Left ventricle myocardium inferior (tissue), 1 donor: ENCODE measurements at regions not wholly inside any gene's neighbourhood (a gene's known extent, or its start where the extent isn't known, plus 50 kb on each side); places are given as distances from the start of the nearest gene placed in this dataset.

Experiments used
- DNase-seq: peaks from one replicate; pipeline ENCODE4 v3.0.0-alpha.2; 2020
- H3K27ac ChIP-seq: fragments of 200-600 bp; replicated peaks from 2 replicates; pipeline ENCODE4 v1.8.0; 2021
- H3K27me3 ChIP-seq: fragments of 200-600 bp; 2 replicates; pipeline ENCODE4 v1.8.0; 2021; ENCODE audit warnings: low read depth
- H3K36me3 ChIP-seq: fragments of 200-600 bp; 2 replicates; pipeline ENCODE4 v1.8.0; 2021
- H3K4me1 ChIP-seq: fragments of 200-600 bp; 2 replicates; pipeline ENCODE4 v1.8.0; 2021
- H3K4me3 ChIP-seq: fragments of 200-600 bp; 2 replicates; pipeline ENCODE4 v1.8.0; 2021; ENCODE audit warnings: mild to moderate bottlenecking, moderate library complexity
- H3K9me3 ChIP-seq: fragments of 200-600 bp; replicated peaks from 2 replicates; pipeline ENCODE4 v1.8.0; 2021
- CTCF ChIP-seq: fragments of 200-600 bp; IDR thresholded peaks from 2 replicates; pipeline ENCODE4 v1.8.0; 2021; ENCODE audit warnings: antibody characterized with exemption, mild to moderate bottlenecking, borderline replicate concordance
- intact Hi-C: fragments of 100-400 bp; cut with micrococcal nuclease; formaldehyde crosslinking; loops from one replicate; pipeline ENCODE4 v1.11.0; 2022
- donor health status: DM: no; HTN: yes; CAD: no; lungs with severe emphysema.

GRCh38 chr10:53724581-53724980, 952.0 kb upstream of the MBL2 start:
- no peaks in the 10 kb centered on the region for H3K27me3 ChIP-seq
- intact Hi-C loops: no loop called here
- no peak for TF ChIP-seq CTCF

GRCh38 chr10:53719658-53720057, 947.1 kb upstream of the MBL2 start:
- no peaks in the 10 kb centered on the region for H3K36me3 ChIP-seq
- DNase-seq: no peak
- no peaks in the 10 kb centered on the region for H3K4me1 ChIP-seq
- intact Hi-C loops: no loop called here
- no peak overlapping the region for H3K4me3 ChIP-seq
- no peak for TF ChIP-seq CTCF
- no peak overlapping the region for H3K27ac ChIP-seq
- no peaks in the 10 kb centered on the region for H3K27me3 ChIP-seq
- H3K9me3 ChIP-seq: no peaks in the 10 kb centered on the region

More at GRCh38 chr10:53724581-53724980, 952.0 kb upstream of the MBL2 start:
- Histone ChIP-seq H3K9me3 (no peaks in the 10 kb centered on the region), H3K36me3 (no peaks in the 10 kb centered on the region), H3K27ac (no peak overlapping the region), H3K4me1 (no peaks in the 10 kb centered on the region), H3K4me3 (no peak overlapping the region)
- no peak for DNase-seq

- TF ChIP-seq CTCF: no peak
- Histone ChIP-seq H3K27ac (no peak overlapping the region), H3K36me3 (no peaks in the 10 kb centered on the region), H3K4me3 (no peak overlapping the region), H3K4me1 (no peaks in the 10 kb centered on the region), H3K27me3 (no peaks in the 10 kb centered on the region), H3K9me3 (no peaks in the 10 kb centered on the region)
- DNase-seq: no peak
- intact Hi-C loops: no loop called here
Observed at GRCh38 chr10:53716156-53716555, 943.6 kb upstream of the MBL2 start.

GRCh38 chr10:53713431-53713830, 940.8 kb upstream of the MBL2 start:
- no peak for DNase-seq
- TF ChIP-seq CTCF: no peak
- no peaks in the 10 kb centered on the region for H3K36me3 ChIP-seq
- H3K27ac ChIP-seq: no peak overlapping the region
- H3K9me3 ChIP-seq: peaks cover 12% of the 10 kb centered on the region
- intact Hi-C loops: no loop called here
- no peak overlapping the region for H3K4me3 ChIP-seq
- no peaks in the 10 kb centered on the region for H3K4me1 ChIP-seq
- H3K27me3 ChIP-seq: no peaks in the 10 kb centered on the region

- Histone ChIP-seq H3K36me3 (no peaks in the 10 kb centered on the region), H3K4me1 (peaks cover 3% of the 10 kb centered on the region), H3K27ac (no peak overlapping the region), H3K9me3 (no peaks in the 10 kb centered on the region), H3K4me3 (no peak overlapping the region), H3K27me3 (no peaks in the 10 kb centered on the region)
- intact Hi-C loops: no loop called here
- TF ChIP-seq CTCF: no peak
- DNase-seq: peak; percentile 64
Observed at GRCh38 chr10:53702489-53702888, 929.9 kb upstream of the MBL2 start.

- no peak for TF ChIP-seq CTCF
Observed at GRCh38 chr10:53701213-53701612, 928.6 kb upstream of the MBL2 start.

More at GRCh38 chr10:53701213-53701612, 928.6 kb upstream of the MBL2 start:
- Histone ChIP-seq H3K9me3 (no peaks in the 10 kb centered on the region), H3K27me3 (no peaks in the 10 kb centered on the region), H3K36me3 (no peaks in the 10 kb centered on the region), H3K4me3 (no peak overlapping the region), H3K4me1 (peaks cover 3% of the 10 kb centered on the region), H3K27ac (no peak overlapping the region)
- no peak for DNase-seq
- intact Hi-C loops: no loop called here
